IMR-90 (cell line): ENCODE measurements at regions not wholly inside any gene's neighbourhood (a gene's known extent, or its start where the extent isn't known, plus 50 kb on each side); places are given as distances from the start of the nearest gene placed in this dataset.

ENCODE experiments used
- ATAC-seq: fragments of 200-7000 bp; cut with Tn5 transposase; 2 replicates; pipeline ENCODE4 v1.9.1; 2020; ENCODE audit warnings: low read depth, mild to moderate bottlenecking, moderate library complexity
- BruUV-seq: library from RNA; stranded (reverse); fragments of 400-500 nt; replicated peaks from 2 replicates; lab custom pipeline; 2021; lab: Mats Ljungman, UMichigan
- CTCF ChIA-PET: fragments of 300-600 bp; formaldehyde crosslinking; extraction: SDS; loops from one replicate; lab custom pipeline; 2021; ENCODE audit warnings: antibody characterized with exemption; lab: Yijun Ruan, JAX
- POLR2A ChIA-PET: fragments of 300-600 bp; sonication (Branson Sonifier 250); formaldehyde crosslinking; loops from one replicate; lab custom pipeline; 2022; ENCODE audit warnings: antibody characterized with exemption; ENCODE audit not compliant: unreplicated experiment; lab: Charles Lee
- DNase-seq: peaks from one replicate; pipeline ENCODE4 v3.0.0; 2013
- H2AFZ ChIP-seq: replicated peaks from 2 replicates; pipeline ENCODE3; 2013; ENCODE audit warnings: low read length, mild to moderate bottlenecking; ENCODE audit not compliant: poor library complexity
- H2AK5ac ChIP-seq: 2 replicates; pipeline ENCODE4 v1.6.1; 2013; ENCODE audit warnings: low read depth, low read length, inconsistent platforms
- H2AK9ac ChIP-seq: replicated peaks from 2 replicates; pipeline ENCODE3; 2013; ENCODE audit warnings: mild to moderate bottlenecking, low read depth, low read length, moderate library complexity; ENCODE audit not compliant: poor library complexity
- H2BK120ac ChIP-seq: 2 replicates; pipeline ENCODE4 v1.6.1; 2013; ENCODE audit warnings: low read depth, low read length, inconsistent platforms
- H2BK15ac ChIP-seq: 3 replicates; pipeline ENCODE4 v1.6.1; 2013; ENCODE audit warnings: low read depth, low read length, inconsistent platforms
- H2BK20ac ChIP-seq: 2 replicates; pipeline ENCODE4 v1.6.1; 2013; ENCODE audit warnings: low read depth, mild to moderate bottlenecking, inconsistent platforms, low read length, moderate library complexity
- H2BK5ac ChIP-seq: 2 replicates; pipeline ENCODE4 v1.6.1; 2013; ENCODE audit warnings: mild to moderate bottlenecking, low read depth, low read length, inconsistent platforms; ENCODE audit not compliant: poor library complexity, severe bottlenecking
- H3K14ac ChIP-seq: replicated peaks from 2 replicates; pipeline ENCODE4 v1.6.1; 2013; ENCODE audit warnings: low read depth, low read length, inconsistent platforms
- H3K18ac ChIP-seq: 2 replicates; pipeline ENCODE4 v1.6.1; 2013; ENCODE audit warnings: low read depth, low read length, control low read depth
- H3K23ac ChIP-seq: 2 replicates; pipeline ENCODE4 v1.6.1; 2013; ENCODE audit warnings: low read depth, low read length, inconsistent platforms
- H3K27ac ChIP-seq: 2 replicates; pipeline ENCODE4 v1.5.1; 2013; ENCODE audit warnings: mild to moderate bottlenecking, control low read depth, low read length; ENCODE audit not compliant: insufficient read depth
- H3K27me3 ChIP-seq: 2 replicates; pipeline ENCODE4 v1.6.1; 2013; ENCODE audit warnings: low read length; ENCODE audit not compliant: control insufficient read depth, insufficient read depth
- H3K36me3 ChIP-seq: 2 replicates; pipeline ENCODE4 v1.6.1; 2013; ENCODE audit warnings: low read length, mixed read lengths; ENCODE audit not compliant: control insufficient read depth, insufficient read depth
- H3K4ac ChIP-seq: 2 replicates; pipeline ENCODE4 v1.6.1; 2013; ENCODE audit warnings: low read depth, low read length, inconsistent platforms
- H3K4me1 ChIP-seq: 2 replicates; pipeline ENCODE4 v1.6.1; 2013; ENCODE audit warnings: low read length, mixed read lengths; ENCODE audit not compliant: control insufficient read depth, insufficient read depth
- H3K4me2 ChIP-seq: 2 replicates; pipeline ENCODE4 v1.6.1; 2013; ENCODE audit warnings: low read depth, mild to moderate bottlenecking, control low read depth, low read length, moderate library complexity
- H3K4me3 ChIP-seq: 2 replicates; pipeline ENCODE4 v1.5.1; 2013; ENCODE audit warnings: low read depth, mild to moderate bottlenecking, control low read depth, low read length, moderate library complexity; ENCODE audit not compliant: insufficient read depth
- H3K56ac ChIP-seq: 2 replicates; pipeline ENCODE4 v1.6.1; 2013; ENCODE audit warnings: low read length, inconsistent platforms; ENCODE audit not compliant: insufficient read depth; ENCODE audit errors: extremely low read depth
- H3K79me1 ChIP-seq, 2 experiments: 2 replicates each; pipeline ENCODE4 v1.6.1; 2013; ENCODE audit warnings: low read length in 2 of 2, inconsistent platforms in 1 of 2, low read depth in 1 of 2
- H3K9ac ChIP-seq: 2 replicates; pipeline ENCODE4 v1.6.1; 2013; ENCODE audit warnings: low read depth, low read length, control low read depth
- H3K9me1 ChIP-seq: 2 replicates; pipeline ENCODE4 v1.6.1; 2013; ENCODE audit warnings: low read length, inconsistent platforms; ENCODE audit not compliant: insufficient read depth
- H3K9me3 ChIP-seq: 2 replicates; pipeline ENCODE4 v1.6.1; 2013; ENCODE audit warnings: low read length; ENCODE audit not compliant: control insufficient read depth, insufficient read depth
- H4K20me1 ChIP-seq: 2 replicates; pipeline ENCODE4 v1.6.1; 2013; ENCODE audit warnings: low read length, inconsistent platforms; ENCODE audit not compliant: insufficient read depth
- H4K5ac ChIP-seq: 2 replicates; pipeline ENCODE4 v1.6.1; 2013; ENCODE audit warnings: mild to moderate bottlenecking, low read depth, low read length, control low read depth
- H4K8ac ChIP-seq, 2 experiments: 2 replicates each; pipeline ENCODE4 v1.6.1; 2013; ENCODE audit warnings: low read depth in 2 of 2, low read length in 2 of 2, control low read depth in 1 of 2, inconsistent platforms in 1 of 2
- H4K91ac ChIP-seq: 2 replicates; pipeline ENCODE4 v1.6.1; 2013; ENCODE audit warnings: low read depth, low read length, inconsistent platforms; ENCODE audit not compliant: insufficient read depth
- BHLHE40 ChIP-seq: fragments of 150-350 bp; IDR thresholded peaks from 2 replicates; pipeline ENCODE4 v1.6.1; 2016; ENCODE audit warnings: mild to moderate bottlenecking, low read depth, low read length
- CHD1 ChIP-seq: IDR thresholded peaks from 2 replicates; pipeline ENCODE4 v1.6.1; 2012; ENCODE audit warnings: low read depth, low read length, improper control_type of control experiment
- CTCF ChIP-seq: conservative IDR thresholded peaks from 2 replicates; pipeline ENCODE4 v1.5.1; 2012; ENCODE audit warnings: mild to moderate bottlenecking, low read depth, low read length, improper control_type of control experiment
- FOS ChIP-seq: fragments of 150-350 bp; IDR thresholded peaks from 2 replicates; pipeline ENCODE4 v1.6.1; 2016; ENCODE audit warnings: low read depth, low read length
- MAFK ChIP-seq: IDR thresholded peaks from 2 replicates; pipeline ENCODE4 v1.6.1; 2012; ENCODE audit warnings: low read depth, low read length, improper control_type of control experiment
- MAZ ChIP-seq: IDR thresholded peaks from 2 replicates; pipeline ENCODE4 v1.6.1; 2012; ENCODE audit warnings: low read depth, mild to moderate bottlenecking, low read length, improper control_type of control experiment, moderate library complexity, borderline replicate concordance
- MXI1 ChIP-seq: IDR thresholded peaks from 2 replicates; pipeline ENCODE4 v1.6.1; 2012; ENCODE audit warnings: low read depth, mild to moderate bottlenecking, low read length, moderate library complexity, borderline replicate concordance
- NFE2L2 ChIP-seq: fragments of 150-350 bp; IDR thresholded peaks from 2 replicates; pipeline ENCODE4 v1.6.1; 2016; ENCODE audit warnings: low read depth, mild to moderate bottlenecking, low read length
- RAD21 ChIP-seq: IDR thresholded peaks from 2 replicates; pipeline ENCODE4 v1.6.1; 2012; ENCODE audit warnings: low read length, improper control_type of control experiment
- RCOR1 ChIP-seq: IDR thresholded peaks from 2 replicates; pipeline ENCODE4 v1.6.1; 2012; ENCODE audit warnings: mild to moderate bottlenecking, low read length, improper control_type of control experiment; ENCODE audit not compliant: insufficient replicate concordance
- RFX5 ChIP-seq: IDR thresholded peaks from 2 replicates; pipeline ENCODE4 v1.8.0; 2012; ENCODE audit warnings: low read depth, mild to moderate bottlenecking, low read length, moderate library complexity
- SMC3 ChIP-seq: fragments of 150-350 bp; IDR thresholded peaks from 2 replicates; pipeline ENCODE4 v1.6.1; 2016; ENCODE audit warnings: low read depth, mild to moderate bottlenecking, antibody characterized with exemption, low read length, moderate library complexity
- WGBS, 2 experiments: methylation state at CpG; one replicate each; pipeline versions ENCODE4 v1.1.5 to v1.1.7; 2013; ENCODE audit warnings: missing lambda C conversion rate in 2 of 2; ENCODE audit not compliant: insufficient read length in 1 of 2; ENCODE audit errors: extremely low coverage in 2 of 2; 5-methylcytosine and 5-hydroxymethylcytosine counted together
- dilution Hi-C: fragments of 300-500 bp; cut with HindIII; formaldehyde crosslinking; loops from one replicate; pipeline ENCODE4 v1.14.3; 2018; ENCODE audit warnings: low sequenced_read_pairs; ENCODE audit not compliant: unreplicated experiment
- in situ Hi-C: fragments of 300-500 bp; cut with MboI; formaldehyde crosslinking; loops from 3 replicates; pipeline ENCODE4 v1.14.3; 2019; ENCODE audit warnings: low sequenced_read_pairs, inconsistent platforms, mixed read lengths
- intact Hi-C: fragments of 100-400 bp; cut with micrococcal nuclease; formaldehyde crosslinking; loops from 2 replicates; pipeline ENCODE4 v1.10.0; 2022
- TF ChIP-seq, protein P1 (sequence below): fragments of 150-350 bp; IDR thresholded peaks from 2 replicates; pipeline ENCODE4 v1.6.1; 2016; ENCODE audit warnings: low read depth, mild to moderate bottlenecking, low read length, moderate library complexity, borderline replicate concordance
- TF ChIP-seq, protein P2 (sequence below): fragments of 150-350 bp; IDR thresholded peaks from 2 replicates; pipeline ENCODE4 v1.6.1; 2017; ENCODE audit warnings: mild to moderate bottlenecking, antibody characterized with exemption, low read length, low read depth

GRCh38 chrX:117094149-117094548 is 631.4 kb upstream of the CT83 start:
- in situ Hi-C loops (no loop called here), dilution Hi-C loops (no loop called here)

More at GRCh38 chrX:117094149-117094548, 631.4 kb upstream of the CT83 start:
- no CpG with 5 or more reads among the region's 1 CpG for WGBS, 2 experiments
- no peak overlapping the region for H3K14ac ChIP-seq
- no peak overlapping the region for H3K4me3 ChIP-seq
- H2AFZ ChIP-seq = no peak overlapping the region
- H3K4me2 ChIP-seq = no peak overlapping the region
- H3K79me1 ChIP-seq = no peaks in the 10 kb centered on the region
- H2AK9ac ChIP-seq = no peak overlapping the region
- no peak overlapping the region for H3K23ac ChIP-seq
- H3K9me1 ChIP-seq = no peaks in the 10 kb centered on the region
- TF ChIP-seq CTCF (no peak), RAD21 (no peak), SMC3 (no peak), CHD1 (no peak), RCOR1 (no peak), BHLHE40 (no peak), MAFK (no peak), FOS (no peak), MAZ (no peak), MXI1 (no peak), NFE2L2 (no peak), RFX5 (no peak)
- TF ChIP-seq, protein P1, sequence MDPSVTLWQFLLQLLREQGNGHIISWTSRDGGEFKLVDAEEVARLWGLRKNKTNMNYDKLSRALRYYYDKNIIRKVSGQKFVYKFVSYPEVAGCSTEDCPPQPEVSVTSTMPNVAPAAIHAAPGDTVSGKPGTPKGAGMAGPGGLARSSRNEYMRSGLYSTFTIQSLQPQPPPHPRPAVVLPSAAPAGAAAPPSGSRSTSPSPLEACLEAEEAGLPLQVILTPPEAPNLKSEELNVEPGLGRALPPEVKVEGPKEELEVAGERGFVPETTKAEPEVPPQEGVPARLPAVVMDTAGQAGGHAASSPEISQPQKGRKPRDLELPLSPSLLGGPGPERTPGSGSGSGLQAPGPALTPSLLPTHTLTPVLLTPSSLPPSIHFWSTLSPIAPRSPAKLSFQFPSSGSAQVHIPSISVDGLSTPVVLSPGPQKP = no peak
- TF ChIP-seq, protein P2, sequence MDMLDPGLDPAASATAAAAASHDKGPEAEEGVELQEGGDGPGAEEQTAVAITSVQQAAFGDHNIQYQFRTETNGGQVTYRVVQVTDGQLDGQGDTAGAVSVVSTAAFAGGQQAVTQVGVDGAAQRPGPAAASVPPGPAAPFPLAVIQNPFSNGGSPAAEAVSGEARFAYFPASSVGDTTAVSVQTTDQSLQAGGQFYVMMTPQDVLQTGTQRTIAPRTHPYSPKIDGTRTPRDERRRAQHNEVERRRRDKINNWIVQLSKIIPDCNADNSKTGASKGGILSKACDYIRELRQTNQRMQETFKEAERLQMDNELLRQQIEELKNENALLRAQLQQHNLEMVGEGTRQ = no peak
- H4K5ac ChIP-seq = no peak overlapping the region
- H3K27me3 ChIP-seq = no peaks in the 10 kb centered on the region
- H3K9me3 ChIP-seq = 0 out of 2 replicates have a peak, but pooled peaks cover 1% of the 10 kb centered on the region
- H2BK5ac ChIP-seq = no peak overlapping the region
- no peak overlapping the region for H3K9ac ChIP-seq
- no peaks in the 10 kb centered on the region for H3K4me1 ChIP-seq
- ATAC-seq (no peak), DNase-seq (no peak)
- no peak overlapping the region for H3K4ac ChIP-seq
- no peak overlapping the region for H4K8ac ChIP-seq
- H4K91ac ChIP-seq = no peak overlapping the region
- CTCF ChIA-PET = no interaction called here
- no peak overlapping the region for H3K56ac ChIP-seq
- intact Hi-C loops = no loop called here
- H4K20me1 ChIP-seq = no peaks in the 10 kb centered on the region
- H2BK20ac ChIP-seq = no peak overlapping the region
- no peaks in the 10 kb centered on the region for H3K36me3 ChIP-seq
- H3K27ac ChIP-seq = no peak overlapping the region
- no peak overlapping the region for H2AK5ac ChIP-seq
- BruUV-seq = no TSS peak
- H2BK15ac ChIP-seq = no peak overlapping the region
- POLR2A ChIA-PET = no interaction called here
- H3K18ac ChIP-seq = no peak overlapping the region
- no peak overlapping the region for H2BK120ac ChIP-seq
